Stimulated activated CD8-positive, alpha-beta memory T cell treated with anti-CD3 and anti-CD28 coated beads, Interleukin-4, amount 100 ng/mL, for 48 hours (primary cell): ENCODE measurements at regions not wholly inside any gene's neighbourhood (a gene's known extent, or its start where the extent isn't known, plus 50 kb on each side); places are given as distances from the start of the nearest gene placed in this dataset.

Experiments
- DNase-seq: peaks from one replicate; pipeline ENCODE4 v3.0.0-alpha.2; 2020

- DNase-seq = no peak
Measured at GRCh38 chr4:126058596-126058995, 743.8 kb downstream of the FAT4 start.

DNA sequence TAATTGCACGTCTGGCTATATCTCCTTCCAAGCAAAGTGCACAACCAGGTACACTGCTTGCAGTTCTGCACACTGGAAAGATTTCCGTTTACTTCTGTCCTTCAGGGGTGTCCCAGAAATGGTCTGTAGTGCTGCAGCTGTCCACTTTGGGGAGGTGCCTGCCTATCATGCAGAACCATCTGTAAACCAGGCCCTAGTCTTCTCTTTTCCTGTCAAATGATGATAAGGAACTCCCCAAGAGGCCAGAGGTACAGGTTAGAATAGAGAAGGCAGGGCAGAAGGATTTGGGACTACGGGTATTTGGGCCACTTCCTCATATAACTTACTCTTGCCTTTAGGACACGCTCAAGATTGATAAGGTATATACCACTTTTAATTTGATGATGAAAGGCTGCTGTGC, 746.9 kb downstream of the FAT4 start:
- no peak for DNase-seq

- DNase-seq = no peak
Measured at GRCh38 chr4:126065016-126065415, 750.3 kb downstream of the FAT4 start.

GRCh38 chr4:126071346-126072333, 756.9 kb downstream of the FAT4 start:
- DNase-seq = no peak

- DNase-seq = no peak
Measured at GRCh38 chr4:126081336-126081735, 766.6 kb downstream of the FAT4 start.

- DNase-seq = no peak
Measured at GRCh38 chr4:126086041-126086440, 771.3 kb downstream of the FAT4 start.

DNA sequence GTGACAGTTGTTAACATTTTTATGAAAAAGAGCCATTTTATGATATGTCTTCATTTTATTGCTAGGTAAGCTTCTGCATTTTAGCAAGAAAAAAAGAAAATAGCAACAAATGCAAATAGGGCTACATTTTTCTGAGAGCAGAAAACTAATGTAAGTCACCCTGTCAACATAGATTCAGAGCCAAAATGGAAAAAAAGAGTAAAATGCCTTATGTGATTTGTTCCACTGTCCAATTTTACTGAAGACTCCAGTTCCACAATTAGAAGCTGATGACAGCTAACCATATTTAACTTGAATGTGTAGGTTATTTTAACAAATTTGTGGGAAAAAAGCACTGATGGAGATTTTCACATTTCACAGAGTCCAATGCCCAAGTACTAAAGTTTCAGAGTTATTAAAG, 772.3 kb downstream of the FAT4 start:
- no peak for DNase-seq

GRCh38 chr4:126097155-126097799, 782.5 kb downstream of the FAT4 start:
- no peak for DNase-seq

DNA sequence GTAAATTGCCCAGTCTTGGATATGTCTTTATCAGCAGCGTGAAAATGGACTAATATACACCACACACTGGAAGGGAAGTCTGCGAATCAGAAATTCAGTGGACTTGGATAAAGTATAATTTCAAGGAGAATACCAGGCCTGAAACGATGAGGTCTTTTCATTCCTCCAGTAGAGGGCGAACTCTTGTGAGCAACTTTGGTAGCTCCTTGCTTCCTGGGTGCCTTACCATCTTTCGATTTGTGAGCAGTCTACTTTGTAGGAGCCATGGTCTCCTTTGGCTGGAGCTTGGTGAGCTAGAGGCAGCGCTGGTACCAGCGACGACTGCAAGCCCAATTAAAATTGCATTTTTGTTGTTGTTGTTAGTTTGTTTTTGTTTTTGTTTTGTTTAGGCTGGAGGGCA, 791.9 kb downstream of the FAT4 start:
- DNase-seq = no peak

- DNase-seq = no peak
Measured at GRCh38 chr4:126109836-126110235, 795.1 kb downstream of the FAT4 start.

GRCh38 chr4:126113058-126113457, 798.3 kb downstream of the FAT4 start:
- no peak for DNase-seq

DNA sequence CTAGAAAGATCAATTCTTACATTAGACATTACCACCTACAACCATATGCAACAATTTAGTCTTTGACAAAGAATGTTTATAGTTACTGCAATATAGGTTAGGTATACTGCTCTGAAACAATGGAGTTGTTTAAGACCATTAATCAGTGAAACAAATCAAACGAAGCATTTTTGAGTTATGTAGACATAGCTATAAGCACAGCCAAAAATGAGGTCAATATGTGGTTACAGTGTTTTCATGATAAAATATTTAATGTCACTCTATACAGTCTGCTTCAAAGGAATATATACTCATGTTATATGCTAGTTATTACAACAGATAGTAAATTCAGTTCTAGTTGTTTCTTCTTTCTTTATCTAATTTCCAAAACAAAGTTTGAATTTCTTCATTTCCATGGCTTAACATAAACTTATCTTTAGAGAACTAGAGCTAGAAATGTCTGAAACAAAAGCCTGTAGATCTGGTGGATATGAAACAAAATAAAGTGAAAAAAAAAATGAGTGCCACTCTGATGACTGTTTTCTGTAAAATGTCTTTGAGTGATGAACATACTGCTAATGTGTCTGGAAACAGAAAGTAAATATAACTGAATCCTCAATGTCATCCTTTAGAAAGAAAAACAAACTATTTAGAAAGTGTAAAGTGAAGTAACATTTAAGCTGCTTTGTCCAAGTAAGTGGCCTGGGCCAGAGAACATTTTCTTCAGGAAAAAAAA, 809.0 kb downstream of the FAT4 start:
- no peak for DNase-seq

- no peak for DNase-seq
Measured at GRCh38 chr4:126124818-126125217, 810.1 kb downstream of the FAT4 start.

DNA sequence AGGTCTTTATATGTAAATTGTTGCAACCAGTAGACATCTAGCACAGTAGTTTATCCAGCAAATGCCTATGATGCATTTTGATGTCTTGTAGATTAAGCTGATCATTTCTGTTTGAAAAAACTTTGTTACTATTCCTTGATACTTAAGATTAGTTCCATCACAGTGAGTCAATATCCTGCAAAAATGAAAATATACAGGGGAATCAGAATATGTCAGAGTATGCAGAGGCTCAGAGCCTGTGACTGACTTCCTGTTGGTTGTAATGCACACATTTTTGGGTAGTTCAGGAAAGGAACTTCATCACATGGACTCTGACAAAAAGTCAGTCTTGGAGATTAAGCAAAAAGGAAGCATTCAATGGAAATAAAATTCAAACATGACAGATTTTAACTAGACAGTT, 815.5 kb downstream of the FAT4 start:
- DNase-seq = no peak

- DNase-seq = no peak
Measured at GRCh38 chr4:126136922-126137781, 822.4 kb downstream of the FAT4 start.

GRCh38 chr4:126137782-126138170, 823.0 kb downstream of the FAT4 start:
- DNase-seq = no peak

DNA sequence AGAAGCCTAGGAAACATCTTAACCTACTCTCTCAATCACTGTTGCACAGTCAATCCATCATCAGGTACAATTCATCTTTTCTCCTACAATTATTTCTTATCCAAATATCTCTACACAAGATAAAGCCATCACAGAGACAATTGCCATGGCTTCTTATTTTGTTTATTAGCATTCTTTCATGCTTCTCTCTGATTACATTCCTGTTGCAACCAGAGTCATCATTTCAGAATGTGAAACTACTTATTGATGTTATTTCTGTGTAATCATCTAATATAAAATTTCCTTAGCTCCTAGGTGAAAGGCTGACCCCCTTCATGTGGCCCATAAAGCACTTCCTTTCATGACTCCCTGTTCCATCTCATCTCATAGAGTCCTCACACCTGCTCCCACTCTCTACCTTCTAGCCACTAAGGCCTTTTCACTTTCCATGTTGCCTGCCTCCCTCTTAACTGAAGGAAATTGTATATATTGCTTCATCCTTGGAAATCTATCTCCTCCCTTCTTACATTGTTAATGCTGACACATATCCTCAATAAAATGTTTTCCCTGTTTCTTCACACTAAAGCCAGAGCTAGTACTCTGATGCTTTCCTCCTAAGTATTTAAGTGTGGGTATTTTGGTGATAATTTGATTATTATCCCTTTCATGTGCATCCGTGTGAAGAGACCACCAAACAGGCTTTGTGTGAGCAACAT, 829.9 kb downstream of the FAT4 start:
- DNase-seq = no peak

- DNase-seq = no peak
Measured at GRCh38 chr4:126168484-126168883, 853.7 kb downstream of the FAT4 start.

DNA sequence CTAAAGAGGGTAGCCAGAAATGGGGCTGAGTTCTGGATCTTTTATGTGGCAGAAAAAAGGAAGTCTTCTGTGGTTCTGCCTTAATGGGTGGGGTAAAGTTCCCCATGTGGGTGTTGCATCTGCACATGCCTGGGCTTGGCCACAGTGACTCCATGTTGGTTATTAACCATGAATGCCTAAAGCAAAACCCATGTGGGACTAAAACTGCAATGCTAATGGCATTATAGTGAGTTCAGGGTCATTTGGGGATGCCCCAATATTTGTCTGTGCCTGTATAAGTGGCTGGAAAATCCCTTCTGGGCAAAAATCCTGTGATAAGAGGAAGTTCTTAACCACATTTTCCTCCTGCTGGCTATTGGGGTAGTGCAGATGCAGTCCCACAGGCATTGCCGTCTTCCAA, 857.4 kb downstream of the FAT4 start:
- no peak for DNase-seq

GRCh38 chr4:126174627-126175026, 859.9 kb downstream of the FAT4 start:
- DNase-seq = no peak

GRCh38 chr4:126180642-126181041, 865.9 kb downstream of the FAT4 start:
- no peak for DNase-seq

DNA sequence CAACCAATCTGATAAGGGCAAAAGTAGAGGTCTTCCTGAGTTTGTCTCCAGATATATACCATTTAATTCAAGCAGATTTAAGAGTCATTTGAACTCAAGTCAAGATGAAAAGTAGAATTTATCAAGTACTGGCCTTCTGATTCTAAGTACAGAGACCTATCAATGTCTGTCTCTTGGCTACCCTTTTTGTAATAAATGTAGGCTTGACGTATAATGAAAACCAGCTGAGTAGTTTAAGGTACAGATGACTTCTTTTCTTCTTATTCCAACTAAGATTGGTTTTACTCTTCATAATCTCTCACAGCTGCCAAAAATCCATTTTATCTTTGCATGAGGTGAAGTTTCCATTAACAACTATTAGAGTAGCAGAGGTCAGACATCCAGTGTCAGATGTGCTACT, 867.6 kb downstream of the FAT4 start:
- DNase-seq = no peak
